Rectal smooth muscle tissue (tissue), 1 donor: ENCODE measurements at regions not wholly inside any gene's neighbourhood (a gene's known extent, or its start where the extent isn't known, plus 50 kb on each side); places are given as distances from the start of the nearest gene placed in this dataset.

Source experiments
- H3K27ac ChIP-seq: one replicate; pipeline ENCODE4 v1.7.0; 2013; ENCODE audit warnings: low read depth, low read length, inconsistent platforms
- H3K27me3 ChIP-seq: one replicate; pipeline ENCODE4 v1.7.0; 2013; ENCODE audit warnings: low read length; ENCODE audit not compliant: control insufficient read depth, insufficient read depth
- H3K36me3 ChIP-seq: one replicate; pipeline ENCODE4 v1.7.0; 2013; ENCODE audit warnings: low read length; ENCODE audit not compliant: control insufficient read depth, insufficient read depth
- H3K4me1 ChIP-seq: one replicate; pipeline ENCODE4 v1.7.0; 2013; ENCODE audit warnings: low read length; ENCODE audit not compliant: control insufficient read depth, insufficient read depth
- H3K4me3 ChIP-seq: one replicate; pipeline ENCODE4 v1.7.0; 2013; ENCODE audit warnings: low read length
- H3K9ac ChIP-seq: one replicate; pipeline ENCODE4 v1.7.0; 2013; ENCODE audit warnings: low read length

GRCh38 chr12:88977115-88977514, 375.2 kb downstream of the DUSP6 start:
- Histone ChIP-seq H3K27me3 (no peaks in the 10 kb centered on the region), H3K27ac (no peak overlapping the region), H3K36me3 (no peaks in the 10 kb centered on the region), H3K4me1 (no peaks in the 10 kb centered on the region), H3K9ac (no peak overlapping the region), H3K4me3 (no peak overlapping the region)

- Histone ChIP-seq H3K27ac (no peak overlapping the region), H3K4me3 (no peak overlapping the region), H3K27me3 (no peaks in the 10 kb centered on the region), H3K9ac (no peak overlapping the region), H3K4me1 (no peaks in the 10 kb centered on the region), H3K36me3 (no peaks in the 10 kb centered on the region)
Measured at GRCh38 chr12:88973998-88974397, 378.3 kb downstream of the DUSP6 start.

GRCh38 chr12:88970740-88971139, 381.6 kb downstream of the DUSP6 start:
- Histone ChIP-seq H3K4me1 (no peaks in the 10 kb centered on the region), H3K36me3 (no peaks in the 10 kb centered on the region), H3K27me3 (no peaks in the 10 kb centered on the region), H3K9ac (no peak overlapping the region), H3K27ac (no peak overlapping the region), H3K4me3 (no peak overlapping the region)

- Histone ChIP-seq H3K9ac (no peak overlapping the region), H3K4me3 (no peak overlapping the region), H3K36me3 (no peaks in the 10 kb centered on the region), H3K27ac (no peak overlapping the region), H3K27me3 (no peaks in the 10 kb centered on the region), H3K4me1 (no peaks in the 10 kb centered on the region)
Measured at GRCh38 chr12:88969127-88969526, 383.2 kb downstream of the DUSP6 start.

- H3K9ac ChIP-seq = no peak overlapping the region
- no peak overlapping the region for H3K4me3 ChIP-seq
- H3K27me3 ChIP-seq = no peaks in the 10 kb centered on the region
- H3K4me1 ChIP-seq = no peaks in the 10 kb centered on the region
- H3K27ac ChIP-seq = no peak overlapping the region
- no peaks in the 10 kb centered on the region for H3K36me3 ChIP-seq
Measured at GRCh38 chr12:88960213-88960878, 380.1 kb upstream of the KITLG start.

GRCh38 chr12:88958946-88959345, 378.7 kb upstream of the KITLG start:
- Histone ChIP-seq H3K27me3 (no peaks in the 10 kb centered on the region), H3K4me3 (no peak overlapping the region), H3K27ac (no peak overlapping the region), H3K4me1 (no peaks in the 10 kb centered on the region), H3K9ac (no peak overlapping the region), H3K36me3 (no peaks in the 10 kb centered on the region)

GRCh38 chr12:88958153-88958552, 377.9 kb upstream of the KITLG start:
- Histone ChIP-seq H3K36me3 (no peaks in the 10 kb centered on the region), H3K27ac (no peak overlapping the region), H3K9ac (no peak overlapping the region), H3K27me3 (no peaks in the 10 kb centered on the region), H3K4me1 (no peaks in the 10 kb centered on the region), H3K4me3 (no peak overlapping the region)

GRCh38 chr12:88957358-88957757, 377.1 kb upstream of the KITLG start:
- Histone ChIP-seq H3K27ac (no peak overlapping the region), H3K4me1 (no peaks in the 10 kb centered on the region), H3K9ac (no peak overlapping the region)

GRCh38 chr12:88955531-88955930, 375.3 kb upstream of the KITLG start:
- no peak overlapping the region for H3K27ac ChIP-seq
- no peaks in the 10 kb centered on the region for H3K4me1 ChIP-seq
- no peaks in the 10 kb centered on the region for H3K36me3 ChIP-seq
- H3K4me3 ChIP-seq = no peak overlapping the region
- H3K27me3 ChIP-seq = no peaks in the 10 kb centered on the region
- H3K9ac ChIP-seq = no peak overlapping the region

More at GRCh38 chr12:88957358-88957757, 377.1 kb upstream of the KITLG start:
- no peaks in the 10 kb centered on the region for H3K36me3 ChIP-seq
- no peaks in the 10 kb centered on the region for H3K27me3 ChIP-seq
- no peak overlapping the region for H3K4me3 ChIP-seq

GRCh38 chr12:88953029-88953586, 372.8 kb upstream of the KITLG start:
- Histone ChIP-seq H3K27me3 (no peaks in the 10 kb centered on the region), H3K4me3 (no peak overlapping the region), H3K4me1 (no peaks in the 10 kb centered on the region), H3K36me3 (no peaks in the 10 kb centered on the region), H3K27ac (no peak overlapping the region), H3K9ac (no peak overlapping the region)

GRCh38 chr12:88952562-88952942, 372.3 kb upstream of the KITLG start:
- H3K4me3 ChIP-seq = no peak overlapping the region
- no peaks in the 10 kb centered on the region for H3K4me1 ChIP-seq
- no peaks in the 10 kb centered on the region for H3K27me3 ChIP-seq
- no peak overlapping the region for H3K9ac ChIP-seq
- no peak overlapping the region for H3K27ac ChIP-seq
- H3K36me3 ChIP-seq = no peaks in the 10 kb centered on the region

GRCh38 chr12:88951860-88952561, 371.7 kb upstream of the KITLG start:
- H3K27ac ChIP-seq = no peak overlapping the region
- no peaks in the 10 kb centered on the region for H3K4me1 ChIP-seq
- H3K9ac ChIP-seq = no peak overlapping the region
- H3K36me3 ChIP-seq = no peaks in the 10 kb centered on the region
- no peak overlapping the region for H3K4me3 ChIP-seq
- H3K27me3 ChIP-seq = no peaks in the 10 kb centered on the region

GRCh38 chr12:88951177-88951576, 370.9 kb upstream of the KITLG start:
- Histone ChIP-seq H3K9ac (no peak overlapping the region), H3K27me3 (no peaks in the 10 kb centered on the region), H3K27ac (no peak overlapping the region), H3K4me3 (no peak overlapping the region), H3K4me1 (peaks cover 2% of the 10 kb centered on the region), H3K36me3 (no peaks in the 10 kb centered on the region)
